ENCODE measurements at regions not wholly inside any gene's neighbourhood (a gene's known extent, or its start where the extent isn't known, plus 50 kb on each side); places are given as distances from the start of the nearest gene placed in this dataset.

DNA sequence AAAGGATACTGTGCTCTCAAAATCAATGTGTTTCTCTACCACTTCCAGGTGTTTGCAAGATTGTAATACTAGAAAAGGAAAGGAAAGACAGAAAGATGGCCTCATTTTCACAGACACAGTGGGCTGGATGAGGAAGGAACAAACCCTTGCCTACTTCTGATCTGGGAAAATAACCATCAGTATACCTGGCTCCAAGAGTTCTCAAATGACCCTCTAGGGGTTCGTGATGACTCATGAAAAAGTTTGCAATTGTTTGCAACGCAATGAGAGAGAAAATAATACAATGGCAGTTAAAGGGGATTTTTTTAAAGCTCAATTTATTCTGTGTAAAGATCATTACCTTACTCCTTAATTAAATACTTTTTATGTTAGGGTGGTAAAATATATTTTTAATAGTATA lies 197.6 kb upstream of the INHBA start:
- POLR2A ChIA-PET: no interaction called here

More for the DNA sequence above, 197.6 kb upstream of the INHBA start:
- intact Hi-C loops (cut with micrococcal nuclease; ENCODE audit: unreplicated experiment): no loop called here
- CTCF ChIA-PET (ENCODE audit: low intra/inter-chr PET ratio, low total read pairs): no interaction called here
- Histone ChIP-seq H4K20me1 (ENCODE audit: insufficient read depth, low read length) (no peaks in the 10 kb centered on the region), H3K9me3 (ENCODE audit: low read length) (no peaks in the 10 kb centered on the region), H3K9ac (ENCODE audit: insufficient read depth, low read depth, low read length) (no peak overlapping the region), H2AFZ (ENCODE audit: low read length) (no peak overlapping the region), H3K4me1 (ENCODE audit: insufficient read depth, low read length) (no peaks in the 10 kb centered on the region), H3K4me3 (replicated peaks in 1 of 3; ENCODE audit: insufficient read depth in 1 of 3, low read depth in 2 of 3, low read length in 3 of 3) (no peak overlapping the region), H3K27me3 (ENCODE audit: control insufficient read depth in 1 of 2, insufficient read depth in 2 of 2, low read length in 2 of 2) (no peaks in the 10 kb centered on the region), H3K27ac (ENCODE audit: extremely low read length, insufficient read depth, low read length) (no peak overlapping the region), H3K4me2 (ENCODE audit: low read depth, low read length) (no peak overlapping the region), H3K36me3 (replicated peaks in 1 of 2; ENCODE audit: control insufficient read depth in 1 of 2, insufficient read depth in 2 of 2, low read length in 2 of 2) (no peaks in the 10 kb centered on the region), H3K79me2 (ENCODE audit: insufficient read depth, low read length) (no peaks in the 10 kb centered on the region)
- BruUV-seq (replicated peaks): no TSS peak
- no peak for FAIRE-seq
- in situ Hi-C loops (cut with HindIII; ENCODE audit: extremely low pct_ligation_motif_present, low pct_unique_long_range_greater_than_20kb): no loop called here
- TF ChIP-seq, protein P1, sequence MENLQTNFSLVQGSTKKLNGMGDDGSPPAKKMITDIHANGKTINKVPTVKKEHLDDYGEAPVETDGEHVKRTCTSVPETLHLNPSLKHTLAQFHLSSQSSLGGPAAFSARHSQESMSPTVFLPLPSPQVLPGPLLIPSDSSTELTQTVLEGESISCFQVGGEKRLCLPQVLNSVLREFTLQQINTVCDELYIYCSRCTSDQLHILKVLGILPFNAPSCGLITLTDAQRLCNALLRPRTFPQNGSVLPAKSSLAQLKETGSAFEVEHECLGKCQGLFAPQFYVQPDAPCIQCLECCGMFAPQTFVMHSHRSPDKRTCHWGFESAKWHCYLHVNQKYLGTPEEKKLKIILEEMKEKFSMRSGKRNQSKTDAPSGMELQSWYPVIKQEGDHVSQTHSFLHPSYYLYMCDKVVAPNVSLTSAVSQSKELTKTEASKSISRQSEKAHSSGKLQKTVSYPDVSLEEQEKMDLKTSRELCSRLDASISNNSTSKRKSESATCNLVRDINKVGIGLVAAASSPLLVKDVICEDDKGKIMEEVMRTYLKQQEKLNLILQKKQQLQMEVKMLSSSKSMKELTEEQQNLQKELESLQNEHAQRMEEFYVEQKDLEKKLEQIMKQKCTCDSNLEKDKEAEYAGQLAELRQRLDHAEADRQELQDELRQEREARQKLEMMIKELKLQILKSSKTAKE (CRISPR knock-in tag; IDR thresholded peaks at IDR 0.05; ENCODE audit: borderline replicate concordance): no peak
- TF ChIP-seq TRIM24 (CRISPR knock-in tag; IDR thresholded peaks at IDR 0.05): no peak
- TF ChIP-seq ISX (CRISPR knock-in tag; conservative IDR thresholded peaks at IDR 0.05): no peak
- no peak for TF ChIP-seq ZNF766 (CRISPR knock-in tag; IDR thresholded peaks at IDR 0.05; ENCODE audit: borderline replicate concordance)
- no peak for TF ChIP-seq CEBPB (IDR thresholded peaks at IDR 0.05; ENCODE audit: borderline replicate concordance, low read depth, low read length)
- no peak for TF ChIP-seq CEBPG (CRISPR knock-in tag; IDR thresholded peaks at IDR 0.05)
- no peak for TF ChIP-seq CHD4 (IDR thresholded peaks at IDR 0.05; ENCODE audit: borderline replicate concordance, low read length)
- no peak for TF ChIP-seq SOX13 (IDR thresholded peaks at IDR 0.05)
- no peak for TF ChIP-seq SOX13 (CRISPR knock-in tag; conservative IDR thresholded peaks at IDR 0.05 in 1 of 2, IDR thresholded peaks at IDR 0.05 in 1 of 2)
- TF ChIP-seq, protein P2, sequence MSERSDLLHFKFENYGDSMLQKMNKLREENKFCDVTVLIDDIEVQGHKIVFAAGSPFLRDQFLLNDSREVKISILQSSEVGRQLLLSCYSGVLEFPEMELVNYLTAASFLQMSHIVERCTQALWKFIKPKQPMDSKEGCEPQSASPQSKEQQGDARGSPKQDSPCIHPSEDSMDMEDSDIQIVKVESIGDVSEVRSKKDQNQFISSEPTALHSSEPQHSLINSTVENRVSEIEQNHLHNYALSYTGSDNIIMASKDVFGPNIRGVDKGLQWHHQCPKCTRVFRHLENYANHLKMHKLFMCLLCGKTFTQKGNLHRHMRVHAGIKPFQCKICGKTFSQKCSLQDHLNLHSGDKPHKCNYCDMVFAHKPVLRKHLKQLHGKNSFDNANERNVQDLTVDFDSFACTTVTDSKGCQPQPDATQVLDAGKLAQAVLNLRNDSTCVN (CRISPR knock-in tag; IDR thresholded peaks at IDR 0.05; ENCODE audit: borderline replicate concordance): no peak
- no peak for TF ChIP-seq ZKSCAN5 (CRISPR knock-in tag; IDR thresholded peaks at IDR 0.05)
- 0% methylated on average over 2 of the region's 2 CpGs for WGBS (ENCODE audit: low lambda C conversion rate)
- ATAC-seq: no peak
- no peak for DNase-seq (ENCODE audit: low spot score)

Measured in HepG2 (cell line).